Activated CD8-positive, alpha-beta T cell treated with anti-CD3 and anti-CD28 coated beads for 36 hours (primary cell): ENCODE measurements at regions not wholly inside any gene's neighbourhood (a gene's known extent, or its start where the extent isn't known, plus 50 kb on each side); places are given as distances from the start of the nearest gene placed in this dataset.

Source experiments
- ATAC-seq: fragments of 200-7000 bp; cut with Tn5 transposase; one replicate; pipeline ENCODE4 v1.10.0; 2021; ENCODE audit warnings: mild to moderate bottlenecking, moderate library complexity
- CTCF ChIA-PET: fragments of 350-600 bp; sonication (Branson Sonifier 250); formaldehyde crosslinking; loops from one replicate; lab custom pipeline; 2021; ENCODE audit warnings: antibody characterized with exemption; lab: Charles Lee
- POLR2A ChIA-PET: fragments of 350-600 bp; sonication (Branson Sonifier 250); formaldehyde crosslinking; loops from one replicate; lab custom pipeline; 2021; ENCODE audit warnings: antibody characterized with exemption; lab: Charles Lee
- DNase-seq: peaks from one replicate; pipeline ENCODE4 v3.0.0-alpha.2; 2020
- H3K27ac Mint-ChIP-seq: one replicate; pipeline ENCODE4 v1.8.0; 2021; ENCODE audit warnings: mild to moderate bottlenecking, mixed read lengths
- H3K27me3 Mint-ChIP-seq: one replicate; pipeline ENCODE4 v1.8.0; 2021; ENCODE audit warnings: mixed read lengths
- H3K36me3 Mint-ChIP-seq: one replicate; pipeline ENCODE4 v1.8.0; 2021; ENCODE audit warnings: low read depth, mixed read lengths
- H3K4me1 Mint-ChIP-seq: one replicate; pipeline ENCODE4 v1.8.0; 2021; ENCODE audit warnings: low read depth, mixed read lengths
- H3K4me3 Mint-ChIP-seq: one replicate; pipeline ENCODE4 v1.8.0; 2021; ENCODE audit warnings: mild to moderate bottlenecking, moderate library complexity, mixed read lengths
- H3K9me3 Mint-ChIP-seq: one replicate; pipeline ENCODE4 v1.8.0; 2021; ENCODE audit warnings: mixed read lengths
- CTCF ChIP-seq: fragments of 200-600 bp; IDR thresholded peaks from one replicate; pipeline ENCODE4 v1.8.0; 2022; ENCODE audit warnings: antibody characterized with exemption, mild to moderate bottlenecking
- intact Hi-C: fragments of 100-400 bp; cut with micrococcal nuclease; formaldehyde crosslinking; loops from one replicate; pipeline ENCODE4 v1.10.0; 2022

- CTCF ChIA-PET: no interaction called here
- no peak for TF ChIP-seq CTCF
These were observed 136.4 kb downstream of the SLC17A6 start for GRCh38 chr11:22474616-22475015.

GRCh38 chr11:22473586-22473985, 135.4 kb downstream of the SLC17A6 start:
- H3K4me3 Mint-ChIP-seq: no peak overlapping the region
- peaks cover 9% of the 10 kb centered on the region for H3K27me3 Mint-ChIP-seq
- H3K27ac Mint-ChIP-seq: no peak overlapping the region
- DNase-seq: no peak
- no peak for TF ChIP-seq CTCF
- no peaks in the 10 kb centered on the region for H3K9me3 Mint-ChIP-seq
- H3K4me1 Mint-ChIP-seq: no peaks in the 10 kb centered on the region
- no peaks in the 10 kb centered on the region for H3K36me3 Mint-ChIP-seq
- no peak for ATAC-seq
- POLR2A ChIA-PET: no interaction called here
- CTCF ChIA-PET: no interaction called here
- intact Hi-C loops: no loop called here

More at GRCh38 chr11:22474616-22475015, 136.4 kb downstream of the SLC17A6 start:
- Mint-ChIP-seq H3K27me3 (peaks cover 9% of the 10 kb centered on the region), H3K9me3 (no peaks in the 10 kb centered on the region), H3K36me3 (no peaks in the 10 kb centered on the region), H3K4me3 (no peak overlapping the region), H3K4me1 (no peaks in the 10 kb centered on the region), H3K27ac (no peak overlapping the region)
- intact Hi-C loops: no loop called here
- POLR2A ChIA-PET: no interaction called here
- ATAC-seq (no peak), DNase-seq (no peak)

GRCh38 chr11:22472306-22472705, 134.1 kb downstream of the SLC17A6 start:
- Mint-ChIP-seq H3K36me3 (no peaks in the 10 kb centered on the region), H3K27ac (no peak overlapping the region), H3K27me3 (peaks cover 11% of the 10 kb centered on the region), H3K4me1 (no peaks in the 10 kb centered on the region), H3K9me3 (no peaks in the 10 kb centered on the region), H3K4me3 (no peak overlapping the region)
- ChIA-PET POLR2A (interaction anchor here (0.5 kb wide), 1 partner anchor 1464 kb away, joined by 3 read pairs; no protein-coding TSS in a partner anchor), CTCF (no interaction called here)
- no peak for TF ChIP-seq CTCF
- ATAC-seq (no peak), DNase-seq (no peak)
- intact Hi-C loops: no loop called here

- Mint-ChIP-seq H3K4me1 (no peaks in the 10 kb centered on the region), H3K27ac (no peak overlapping the region), H3K9me3 (no peaks in the 10 kb centered on the region), H3K36me3 (no peaks in the 10 kb centered on the region), H3K4me3 (no peak overlapping the region), H3K27me3 (peaks cover 15% of the 10 kb centered on the region)
- CTCF ChIA-PET: no interaction called here
- intact Hi-C loops: no loop called here
- TF ChIP-seq CTCF: no peak
- DNase-seq: no peak
- POLR2A ChIA-PET: no interaction called here
- no peak for ATAC-seq
These were observed 133.2 kb downstream of the SLC17A6 start for GRCh38 chr11:22471385-22471784.

- Mint-ChIP-seq H3K27ac (no peak overlapping the region), H3K9me3 (no peaks in the 10 kb centered on the region), H3K36me3 (no peaks in the 10 kb centered on the region), H3K4me3 (no peak overlapping the region), H3K4me1 (no peaks in the 10 kb centered on the region), H3K27me3 (peaks cover 11% of the 10 kb centered on the region)
- ChIA-PET POLR2A (no interaction called here), CTCF (no interaction called here)
- no peak for DNase-seq
- ATAC-seq: no peak
- intact Hi-C loops: no loop called here
- TF ChIP-seq CTCF: no peak
These were observed 129.6 kb downstream of the SLC17A6 start for GRCh38 chr11:22467741-22468140.
